ENCODE measurements at regions not wholly inside any gene's neighbourhood (a gene's known extent, or its start where the extent isn't known, plus 50 kb on each side); places are given as distances from the start of the nearest gene placed in this dataset.
"Not testable (repeated sequence)": the region's sequence is repeated elsewhere in the genome, so short reads cannot be mapped to it uniquely, and the experiment has no call there.

DNA sequence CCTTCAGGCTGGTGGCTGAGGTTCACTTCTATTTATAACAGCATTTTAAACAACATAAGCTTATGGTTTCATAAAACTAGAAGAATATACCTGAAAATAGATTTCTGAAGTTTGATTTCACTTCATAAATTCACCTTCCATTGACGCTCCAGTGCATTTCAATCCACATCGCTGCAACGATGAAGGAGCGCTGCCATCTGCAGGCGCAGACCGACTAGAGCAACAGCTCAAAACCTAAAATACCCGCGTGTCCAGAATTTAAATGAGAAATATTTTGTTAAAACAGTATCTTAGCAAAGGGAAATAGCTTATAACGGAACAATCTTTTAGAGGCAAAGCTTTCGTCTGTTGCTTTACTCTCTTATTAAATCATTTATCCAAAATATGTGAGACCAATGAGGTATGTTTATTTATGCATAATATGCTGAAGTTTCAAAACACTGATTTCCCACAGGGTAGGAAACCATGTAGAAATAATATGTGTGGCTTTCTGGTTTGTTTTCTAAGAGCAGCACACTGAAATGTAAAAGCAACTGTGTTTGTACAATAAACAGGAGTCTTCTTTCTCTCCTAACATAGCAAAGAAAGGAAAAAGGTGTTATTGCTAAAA, 816.4 kb upstream of the FRG1 start:
- peak in 2 of 3 experiments; percentile 42 to 48 for DNase-seq

DNA sequence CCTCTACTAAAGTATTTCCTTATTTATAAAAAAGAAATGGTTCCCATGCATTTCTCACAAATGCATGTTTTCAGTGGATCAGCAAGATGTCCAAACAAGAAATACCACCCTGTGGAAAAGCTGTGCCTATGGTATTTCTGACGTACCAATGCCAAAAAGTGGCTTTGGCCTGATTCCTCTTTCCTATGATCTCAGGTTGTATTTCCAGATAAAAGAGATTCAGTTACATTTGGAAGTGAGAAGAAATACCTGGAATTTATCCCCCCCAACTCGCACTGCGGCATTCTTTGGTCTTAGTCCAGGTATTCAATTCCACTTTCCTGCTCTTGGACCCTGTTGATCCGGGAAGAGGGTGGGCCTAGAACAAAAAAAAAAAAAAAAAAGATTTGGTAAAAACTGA, 815.9 kb upstream of the FRG1 start:
- no peak for DNase-seq

DNA sequence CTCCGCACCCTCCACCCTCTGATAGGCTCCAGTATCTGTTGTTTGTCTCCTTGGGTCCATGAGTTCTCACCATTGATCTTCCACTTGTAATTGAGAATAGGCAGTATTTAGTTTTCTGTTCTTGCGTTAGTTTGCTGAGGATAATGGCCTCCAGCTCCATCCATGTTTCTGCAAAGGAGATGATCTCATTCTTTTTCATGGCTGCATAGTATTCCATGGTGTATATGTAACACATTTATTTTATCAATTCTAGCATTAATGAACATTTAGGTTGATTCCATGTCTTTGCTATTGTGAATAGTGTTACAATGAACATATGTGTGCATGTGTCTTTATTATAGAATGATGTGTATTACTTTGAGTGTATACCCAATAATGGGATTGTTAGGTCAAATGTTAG, 814.6 kb upstream of the FRG1 start:
- DNase-seq, result no peak

GRCh38 chr4:189128341-189128740, 812.3 kb upstream of the FRG1 start:
- DNase-seq, result no peak

DNA sequence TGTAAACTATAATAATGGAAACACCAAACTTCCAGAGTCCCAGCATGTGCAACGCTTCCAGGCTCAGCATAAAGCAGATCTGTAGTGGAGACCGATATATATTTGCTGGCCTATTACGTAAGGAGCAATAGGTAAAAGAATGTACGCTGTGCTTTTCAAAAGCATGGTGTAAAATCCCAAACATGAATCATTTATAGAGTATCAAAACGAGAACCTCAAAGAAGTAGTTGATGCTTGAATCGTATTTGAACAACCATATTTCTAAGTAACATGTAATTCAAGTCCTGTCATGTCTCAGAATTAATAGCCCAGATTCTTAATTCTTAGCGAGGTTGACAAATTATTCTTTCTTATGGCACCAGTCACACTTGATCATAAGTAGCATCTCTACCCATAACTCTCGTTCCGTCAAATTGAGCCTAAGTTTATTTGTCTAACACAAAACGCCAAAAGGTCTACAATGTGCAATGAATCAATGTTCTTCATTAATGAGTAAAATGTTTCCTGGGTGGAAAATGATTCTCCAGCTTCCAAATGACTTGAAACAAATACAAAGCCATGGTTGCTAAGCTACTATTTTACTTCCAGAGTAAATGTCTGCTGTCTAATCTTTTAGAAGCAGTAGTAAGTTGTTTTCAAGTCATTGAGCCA, 811.5 kb upstream of the FRG1 start:
- peak in 1 of 3 experiments; percentile 19 for DNase-seq

DNA sequence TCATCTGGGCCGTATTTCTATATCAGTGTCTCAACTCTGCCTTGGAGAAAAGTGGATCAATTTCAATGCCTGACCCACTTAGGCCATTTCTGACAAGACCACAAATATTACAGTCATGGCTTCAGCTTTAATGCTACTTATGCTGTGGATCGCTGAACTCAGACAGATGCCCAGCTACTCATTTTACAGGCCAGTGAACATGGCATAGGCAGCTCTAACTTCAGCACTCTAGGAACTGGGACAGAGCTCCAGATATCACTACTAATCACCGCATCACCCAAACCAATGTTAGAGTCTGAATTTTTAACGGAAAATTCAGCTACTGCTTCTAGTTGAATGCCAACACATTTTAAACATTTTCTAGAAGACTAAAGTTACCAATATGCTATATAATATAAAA, 809.6 kb upstream of the FRG1 start:
- no peak for DNase-seq

DNA sequence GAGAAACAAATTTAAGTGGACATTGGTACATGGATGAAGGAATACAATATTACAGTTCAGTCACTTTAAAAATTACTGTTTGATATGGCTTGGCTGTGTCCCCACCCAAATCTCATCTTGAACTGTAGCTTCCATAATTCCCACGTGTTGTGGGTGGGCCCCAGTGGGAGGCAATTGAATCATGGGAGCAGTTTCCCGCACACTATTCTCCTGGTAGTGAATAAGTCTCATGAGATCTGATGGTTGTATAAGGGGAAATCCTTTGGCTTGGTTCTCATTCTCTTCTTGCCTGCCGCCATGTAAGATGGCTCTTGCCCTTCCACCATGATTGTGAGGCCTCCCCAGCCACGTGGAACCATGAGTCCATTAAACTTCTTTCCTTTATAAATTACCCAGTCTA, 804.2 kb upstream of the FRG1 start:
- no peak for DNase-seq

- DNase-seq, result peak in 1 of 3 experiments; percentile 13
Observed at GRCh38 chr4:189143263-189143952, 797.3 kb upstream of the FRG1 start.

DNA sequence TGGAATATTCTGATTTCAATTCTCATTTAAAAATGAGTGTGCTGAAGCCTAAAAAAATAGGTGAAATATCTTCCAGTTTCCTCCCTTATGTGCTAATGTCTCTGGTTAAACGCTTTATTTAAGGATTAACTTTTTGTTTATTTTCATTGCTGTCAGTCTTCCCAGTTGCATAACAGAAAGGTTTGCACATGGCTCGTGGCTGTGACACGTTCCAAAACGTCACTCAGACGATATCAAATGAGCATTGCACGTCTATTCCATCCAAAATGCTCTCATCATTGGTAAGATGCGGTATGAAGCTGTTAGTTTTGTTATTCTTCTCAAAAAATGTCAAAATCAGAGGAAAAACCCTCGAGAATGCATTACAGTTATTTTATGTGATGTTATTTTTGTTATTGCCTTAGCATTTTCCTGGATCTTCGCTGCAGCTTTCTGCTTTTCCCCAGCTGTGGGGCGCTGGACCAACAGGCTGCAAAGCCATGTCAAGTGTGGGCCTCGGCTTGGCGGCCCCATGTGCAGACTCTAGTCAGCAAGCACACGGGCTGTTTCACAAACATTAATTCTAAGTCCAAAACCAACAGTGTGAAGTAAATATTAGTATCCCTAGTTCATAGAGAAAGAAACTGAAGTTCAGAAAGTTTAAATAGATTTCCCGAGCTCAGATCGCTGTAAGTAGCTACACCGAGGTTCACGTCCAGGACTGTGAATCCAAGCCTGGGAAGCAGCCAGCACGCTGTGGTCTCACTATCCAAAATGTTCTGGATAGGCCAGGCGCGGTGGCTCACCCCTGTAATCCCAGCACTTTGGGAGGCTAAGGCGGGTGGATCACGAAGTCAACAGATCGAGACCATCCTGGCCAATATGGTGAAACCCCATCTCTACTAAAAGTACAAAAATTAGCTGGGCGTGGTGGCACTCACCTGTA, 793.4 kb upstream of the FRG1 start:
- DNase-seq, result no peak

DNA sequence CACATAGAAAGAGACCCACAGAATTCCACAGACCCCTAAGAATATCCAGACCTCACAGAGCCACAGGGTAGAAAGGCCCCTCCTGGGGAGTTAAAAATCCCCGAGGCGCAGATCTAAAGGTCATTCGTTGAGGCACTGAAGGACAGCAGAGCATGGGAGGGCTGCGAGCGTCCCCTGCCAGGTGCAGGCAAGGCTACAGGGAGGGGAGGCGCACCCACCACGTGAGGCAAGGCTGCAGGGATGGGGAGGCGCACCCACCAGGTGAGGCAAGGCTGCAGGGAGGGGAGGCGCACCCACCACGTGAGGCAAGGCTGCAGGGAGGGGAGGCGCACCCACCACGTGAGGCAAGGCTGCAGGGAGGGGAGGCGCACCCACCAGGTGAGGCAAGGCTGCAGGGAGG, 785.6 kb upstream of the FRG1 start:
- DNase-seq, result not testable (repeated sequence)

DNA sequence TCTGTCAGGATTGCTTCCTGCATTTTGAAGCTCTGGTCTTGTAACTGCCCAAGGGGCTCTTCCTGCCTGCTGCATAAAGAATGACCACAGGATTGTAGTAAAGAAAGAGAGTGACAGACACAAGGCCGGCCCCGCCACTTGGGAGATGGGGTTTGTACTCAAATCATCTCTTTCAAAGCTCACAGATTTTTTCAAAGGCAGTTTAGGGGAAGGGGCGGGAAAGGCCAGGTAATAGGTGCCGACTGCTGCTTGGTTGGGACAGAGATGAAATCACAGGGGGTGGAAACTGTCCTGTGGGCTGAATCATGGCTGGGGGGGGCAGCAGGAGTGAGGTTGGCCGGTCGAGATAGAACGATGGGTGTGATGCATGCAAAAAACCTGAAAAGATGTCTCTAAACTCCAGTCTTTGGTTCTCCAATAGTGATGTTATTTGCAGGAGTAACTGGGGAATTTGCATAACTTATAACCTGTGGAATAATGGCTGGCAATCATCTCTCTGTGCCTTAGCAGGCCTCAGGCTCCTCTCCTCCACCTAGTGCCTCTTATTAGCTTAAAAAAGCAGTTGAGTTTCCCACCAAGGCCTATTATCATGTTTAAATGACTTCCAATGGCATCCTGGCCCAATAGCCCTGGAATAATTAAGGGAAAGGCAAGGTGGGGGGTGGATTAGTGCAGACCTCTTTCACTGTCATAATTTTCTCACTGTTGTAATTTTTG, 778.4 kb upstream of the FRG1 start:
- DNase-seq, result no peak

DNA sequence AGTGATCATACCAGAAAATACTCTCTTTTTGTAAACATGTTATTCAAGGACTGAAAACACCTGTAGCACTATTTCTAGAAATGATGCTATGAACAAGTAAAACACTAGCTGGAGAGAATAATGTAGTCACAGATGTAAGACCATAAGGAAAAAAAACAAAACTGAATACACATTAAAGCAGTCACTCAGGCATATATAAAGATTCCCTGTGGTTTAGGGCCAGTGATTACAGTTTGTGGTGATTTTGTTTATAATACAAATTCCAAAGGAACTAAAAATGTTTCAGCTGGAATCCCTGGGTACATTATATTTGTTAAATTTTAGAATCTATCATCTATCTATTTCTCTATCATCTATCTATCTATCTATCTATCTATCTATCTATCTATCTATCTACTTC, 777.8 kb upstream of the FRG1 start:
- no peak for DNase-seq

DNA sequence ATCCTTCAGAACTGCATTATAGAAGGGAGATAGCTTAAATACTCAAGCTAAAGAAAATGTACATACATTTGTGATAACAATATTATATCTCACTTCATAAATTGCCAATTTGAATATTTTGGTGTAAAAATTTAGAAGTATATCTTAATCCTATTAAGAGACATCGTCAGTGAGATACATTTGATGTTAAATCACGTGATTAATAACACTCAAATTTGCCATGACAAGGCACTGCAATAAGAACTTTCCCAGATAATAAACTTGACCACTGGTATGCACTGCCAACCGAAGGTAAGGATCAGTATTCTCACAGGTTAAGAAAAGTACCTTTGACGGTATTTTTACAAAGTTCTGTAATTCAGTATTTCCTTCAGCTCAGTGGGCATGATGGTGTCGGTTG, 764.7 kb upstream of the FRG1 start:
- no peak for DNase-seq

DNA sequence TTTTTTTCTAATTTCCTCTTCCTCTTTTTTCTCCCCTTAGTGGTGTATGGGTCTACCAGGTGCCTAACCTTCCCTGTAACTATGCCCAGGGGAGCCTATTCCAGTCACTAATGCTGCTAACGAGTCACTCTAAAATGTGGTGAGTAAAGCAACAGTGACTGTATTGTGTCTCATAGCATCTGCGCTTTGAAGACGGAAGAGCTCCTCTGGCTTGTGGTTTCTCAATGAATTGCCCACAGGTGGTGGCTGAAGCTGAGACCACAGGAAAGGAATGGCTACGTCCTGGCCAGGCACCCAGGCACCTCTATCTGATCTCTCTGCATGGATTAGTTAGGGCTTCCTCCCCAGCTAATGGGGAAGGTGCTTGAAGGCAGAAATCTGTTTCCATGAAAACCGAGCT, 763.5 kb upstream of the FRG1 start:
- DNase-seq, result no peak

DNA sequence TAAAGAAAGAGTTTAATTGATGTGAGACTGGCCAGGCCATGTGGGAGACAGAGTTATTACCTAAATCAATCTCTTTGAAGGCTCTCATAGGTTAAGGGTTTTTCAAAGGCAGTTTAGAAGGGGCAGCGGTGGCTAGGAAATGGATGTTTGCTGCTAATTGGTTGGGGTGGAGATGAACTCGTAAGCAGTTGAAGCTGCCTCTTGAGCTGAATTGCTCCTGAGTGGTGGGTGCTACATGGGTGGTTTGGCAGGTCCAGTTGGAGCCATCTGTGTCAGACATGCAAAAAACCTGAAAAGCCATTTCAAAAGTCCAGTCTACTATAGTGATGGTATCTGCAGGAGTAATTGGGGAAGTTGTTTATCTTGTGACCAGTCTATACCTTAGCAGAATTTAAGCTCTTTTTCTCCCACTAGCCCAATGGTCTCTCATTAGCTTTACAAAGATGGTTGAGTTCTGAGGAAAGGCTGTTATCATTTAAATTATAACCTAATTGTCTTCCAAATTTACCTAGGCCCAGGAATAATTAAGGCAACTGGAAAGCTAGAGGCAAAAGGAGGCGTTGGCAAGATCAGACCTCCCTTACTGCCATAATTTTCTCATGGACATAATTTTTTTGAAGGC, 762.4 kb upstream of the FRG1 start:
- DNase-seq, result no peak

DNA sequence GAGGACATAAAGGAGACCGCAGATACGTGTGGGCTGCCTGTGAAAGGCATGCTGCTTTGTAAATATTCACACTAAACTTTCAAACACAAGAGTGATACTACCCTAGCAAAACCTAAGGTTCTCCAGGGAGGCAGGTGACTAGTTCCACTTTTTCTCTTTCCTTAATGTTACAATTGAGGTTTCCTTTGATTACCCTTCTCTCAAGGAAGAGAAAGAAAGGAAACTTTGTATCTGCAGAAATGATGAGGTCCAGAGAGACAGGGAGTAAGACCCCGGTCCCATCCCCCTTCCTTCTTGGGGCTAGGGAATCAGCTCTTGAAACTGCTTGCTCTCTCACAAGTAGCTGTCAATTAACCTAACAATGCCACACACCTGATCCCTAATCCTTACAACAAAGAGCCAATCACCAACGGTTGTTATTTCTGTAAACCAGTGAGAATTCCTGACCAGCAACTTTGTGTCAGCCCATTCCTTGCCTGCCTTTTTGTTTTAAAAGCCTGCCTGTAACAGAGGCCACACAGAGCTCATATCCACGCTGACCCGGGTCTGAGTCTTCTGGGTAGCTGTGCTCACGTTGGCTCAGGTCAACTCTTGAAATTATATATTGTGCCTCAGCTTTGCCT, 754.8 kb upstream of the FRG1 start:
- peak in 1 of 3 experiments; percentile 38 for DNase-seq

DNA sequence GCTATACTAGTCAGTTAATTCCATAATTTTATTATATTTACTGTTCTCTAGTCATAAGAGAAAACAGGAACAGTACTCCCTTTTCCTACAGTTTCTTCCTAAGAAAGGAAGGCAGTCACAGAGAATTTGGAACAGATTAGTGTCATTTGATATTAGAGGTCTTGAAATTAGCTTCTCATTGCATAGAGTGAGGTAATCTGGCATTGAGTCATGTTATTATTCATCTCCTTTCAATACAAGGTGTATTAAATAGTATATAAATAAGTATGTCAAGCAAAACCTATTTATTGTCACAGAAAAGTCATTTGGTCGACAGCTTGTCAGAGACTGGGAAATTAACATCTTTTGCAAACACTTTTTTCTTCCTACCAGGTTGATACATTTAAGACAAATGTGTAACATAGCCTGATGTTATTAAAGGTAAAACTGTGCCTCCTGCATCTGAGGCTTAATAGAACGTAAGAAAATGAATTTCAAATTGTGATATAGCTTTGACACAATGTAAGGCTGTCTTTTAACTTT, 753.1 kb upstream of the FRG1 start:
- DNase-seq, result no peak

- DNase-seq, result no peak
Observed at GRCh38 chr4:189198624-189199023, 742.0 kb upstream of the FRG1 start.

GRCh38 chr4:189200353-189200752, 740.3 kb upstream of the FRG1 start:
- DNase-seq, result peak in 2 of 3 experiments; percentile 44 to 81

GRCh38 chr4:189202182-189202868, 738.3 kb upstream of the FRG1 start:
- DNase-seq, result peak; percentile 32 to 67 (median 42)

GRCh38 chr4:189202869-189203271, 737.8 kb upstream of the FRG1 start:
- peak in 1 of 3 experiments; percentile 26 for DNase-seq
